Endothelial cell (in vitro differentiated cells): ENCODE measurements at regions not wholly inside any gene's neighbourhood (a gene's known extent, or its start where the extent isn't known, plus 50 kb on each side); places are given as distances from the start of the nearest gene placed in this dataset.

Experiments used
- DNase-seq: peaks from one replicate; pipeline ENCODE4 v3.0.0; 2021; ENCODE audit warnings: low spot score
- H3K27ac Mint-ChIP-seq: one replicate; pipeline ENCODE4 v1.8.0; 2021; ENCODE audit warnings: mixed read lengths, inconsistent platforms; ENCODE audit not compliant: unreplicated experiment
- H3K27me3 Mint-ChIP-seq: one replicate; pipeline ENCODE4 v1.8.0; 2021; ENCODE audit warnings: mild to moderate bottlenecking, moderate library complexity, mixed read lengths, inconsistent platforms; ENCODE audit not compliant: unreplicated experiment
- H3K36me3 Mint-ChIP-seq: one replicate; pipeline ENCODE4 v1.8.0; 2021; ENCODE audit warnings: mild to moderate bottlenecking, low read depth, mixed read lengths, inconsistent platforms; ENCODE audit not compliant: unreplicated experiment
- H3K4me1 Mint-ChIP-seq: one replicate; pipeline ENCODE4 v1.8.0; 2021; ENCODE audit warnings: mild to moderate bottlenecking, mixed read lengths, inconsistent platforms; ENCODE audit not compliant: unreplicated experiment
- H3K4me3 Mint-ChIP-seq: one replicate; pipeline ENCODE4 v1.8.0; 2021; ENCODE audit warnings: mild to moderate bottlenecking, mixed read lengths, inconsistent platforms; ENCODE audit not compliant: unreplicated experiment
- H3K9me3 Mint-ChIP-seq: one replicate; pipeline ENCODE4 v1.8.0; 2021; ENCODE audit warnings: mixed read lengths, inconsistent platforms; ENCODE audit not compliant: unreplicated experiment
- TF ChIP-seq, protein P1 (sequence below): fragments of 200-600 bp; sonication (generic); IDR thresholded peaks from one replicate; pipeline ENCODE4 v1.5.0; 2021; ENCODE audit warnings: antibody characterized with exemption; ENCODE audit not compliant: unreplicated experiment

DNA sequence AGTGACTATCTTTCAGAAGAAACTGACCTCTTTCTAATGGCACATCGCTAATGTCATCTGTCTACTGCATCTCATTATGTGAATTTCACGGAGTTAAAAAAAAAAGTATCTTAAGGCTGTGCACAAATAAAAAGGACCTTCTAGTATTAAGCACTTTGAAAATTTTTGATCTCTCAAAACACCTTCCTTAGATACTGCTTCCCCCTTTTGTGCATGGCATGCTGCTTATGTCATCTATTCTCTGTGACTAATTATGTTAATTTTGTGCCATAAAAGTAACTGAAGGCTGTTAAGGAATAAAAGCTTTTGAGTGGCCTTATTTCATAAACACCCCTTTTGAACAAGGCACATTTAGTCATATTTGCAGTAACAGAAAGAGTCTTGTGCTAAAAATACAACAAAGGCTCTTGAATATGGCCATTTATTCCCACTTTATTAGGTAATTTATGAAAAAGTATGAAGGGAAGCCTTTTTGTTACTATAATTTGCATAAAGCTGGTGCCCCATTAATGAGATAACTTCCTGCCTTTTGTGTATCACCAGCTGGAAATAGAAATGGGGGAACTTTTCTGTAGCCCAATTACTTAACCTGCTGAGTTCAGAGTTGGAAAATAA, 1412.0 kb upstream of the ZEB2 start:
- H3K4me1 Mint-ChIP-seq = no peaks in the 10 kb centered on the region
- H3K4me3 Mint-ChIP-seq = no peak overlapping the region
- H3K9me3 Mint-ChIP-seq = no peaks in the 10 kb centered on the region
- TF ChIP-seq, protein P1, sequence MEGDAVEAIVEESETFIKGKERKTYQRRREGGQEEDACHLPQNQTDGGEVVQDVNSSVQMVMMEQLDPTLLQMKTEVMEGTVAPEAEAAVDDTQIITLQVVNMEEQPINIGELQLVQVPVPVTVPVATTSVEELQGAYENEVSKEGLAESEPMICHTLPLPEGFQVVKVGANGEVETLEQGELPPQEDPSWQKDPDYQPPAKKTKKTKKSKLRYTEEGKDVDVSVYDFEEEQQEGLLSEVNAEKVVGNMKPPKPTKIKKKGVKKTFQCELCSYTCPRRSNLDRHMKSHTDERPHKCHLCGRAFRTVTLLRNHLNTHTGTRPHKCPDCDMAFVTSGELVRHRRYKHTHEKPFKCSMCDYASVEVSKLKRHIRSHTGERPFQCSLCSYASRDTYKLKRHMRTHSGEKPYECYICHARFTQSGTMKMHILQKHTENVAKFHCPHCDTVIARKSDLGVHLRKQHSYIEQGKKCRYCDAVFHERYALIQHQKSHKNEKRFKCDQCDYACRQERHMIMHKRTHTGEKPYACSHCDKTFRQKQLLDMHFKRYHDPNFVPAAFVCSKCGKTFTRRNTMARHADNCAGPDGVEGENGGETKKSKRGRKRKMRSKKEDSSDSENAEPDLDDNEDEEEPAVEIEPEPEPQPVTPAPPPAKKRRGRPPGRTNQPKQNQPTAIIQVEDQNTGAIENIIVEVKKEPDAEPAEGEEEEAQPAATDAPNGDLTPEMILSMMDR = no peak
- DNase-seq = no peak
- H3K27ac Mint-ChIP-seq = no peak overlapping the region
- no peaks in the 10 kb centered on the region for H3K36me3 Mint-ChIP-seq
- no peaks in the 10 kb centered on the region for H3K27me3 Mint-ChIP-seq

GRCh38 chr2:145930318-145930717, 1410.4 kb upstream of the ZEB2 start:
- Mint-ChIP-seq H3K36me3 (no peaks in the 10 kb centered on the region), H3K27ac (no peak overlapping the region), H3K4me1 (no peaks in the 10 kb centered on the region), H3K27me3 (no peaks in the 10 kb centered on the region), H3K9me3 (no peaks in the 10 kb centered on the region), H3K4me3 (no peak overlapping the region)
- no peak for DNase-seq
- TF ChIP-seq, protein P1 = no peak

DNA sequence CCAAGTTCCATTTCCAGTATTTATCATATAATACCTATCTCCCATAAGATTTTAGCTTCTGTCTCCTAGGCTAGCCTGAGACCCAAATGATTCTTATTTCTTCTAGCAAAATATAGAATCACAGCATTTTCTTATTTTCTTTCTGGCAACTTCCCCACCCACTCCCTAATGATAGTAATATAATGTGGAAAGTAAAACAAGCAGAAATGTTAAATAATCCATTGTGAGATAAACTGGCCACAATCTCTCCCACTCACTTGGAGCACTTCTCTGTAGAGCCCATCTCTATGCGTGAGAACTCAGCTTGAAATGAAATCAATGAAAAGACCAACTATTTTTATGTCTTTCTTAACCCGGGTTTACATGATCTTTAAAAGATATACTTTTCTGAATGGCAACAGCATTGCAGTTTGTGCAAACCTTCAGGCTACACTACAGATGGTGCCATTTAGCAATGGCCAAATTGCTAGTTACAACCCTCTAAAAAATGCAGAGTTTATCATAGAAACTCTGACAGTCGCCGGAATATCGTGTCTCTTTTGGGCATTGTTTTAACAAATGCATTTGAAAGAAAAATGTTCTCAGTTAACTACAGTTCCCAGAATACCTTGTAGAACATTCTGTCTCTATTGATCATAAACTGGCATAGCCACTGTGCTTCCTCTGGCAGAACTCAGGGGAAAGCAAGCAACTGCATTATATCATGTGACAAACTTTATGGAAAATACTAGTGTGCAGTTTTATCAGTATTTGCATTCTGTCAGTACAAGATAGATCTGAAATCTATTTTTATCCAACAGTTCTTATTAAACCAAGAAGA, 1407.4 kb upstream of the ZEB2 start:
- TF ChIP-seq, protein P1 = no peak
- no peak overlapping the region for H3K27ac Mint-ChIP-seq
- no peak for DNase-seq
- no peaks in the 10 kb centered on the region for H3K9me3 Mint-ChIP-seq
- no peaks in the 10 kb centered on the region for H3K27me3 Mint-ChIP-seq
- no peak overlapping the region for H3K4me3 Mint-ChIP-seq
- H3K36me3 Mint-ChIP-seq = no peaks in the 10 kb centered on the region
- H3K4me1 Mint-ChIP-seq = no peaks in the 10 kb centered on the region

GRCh38 chr2:145925591-145925990, 1405.7 kb upstream of the ZEB2 start:
- Mint-ChIP-seq H3K4me3 (no peak overlapping the region), H3K9me3 (no peaks in the 10 kb centered on the region), H3K4me1 (no peaks in the 10 kb centered on the region), H3K27me3 (no peaks in the 10 kb centered on the region), H3K27ac (no peak overlapping the region), H3K36me3 (no peaks in the 10 kb centered on the region)
- TF ChIP-seq, protein P1 = no peak
- no peak for DNase-seq

GRCh38 chr2:145919477-145919876, 1399.6 kb upstream of the ZEB2 start:
- no peak for DNase-seq
- Mint-ChIP-seq H3K27me3 (no peaks in the 10 kb centered on the region), H3K36me3 (no peaks in the 10 kb centered on the region), H3K4me1 (peaks cover 3% of the 10 kb centered on the region), H3K27ac (no peak overlapping the region), H3K9me3 (no peaks in the 10 kb centered on the region), H3K4me3 (no peak overlapping the region)
- TF ChIP-seq, protein P1 = no peak
